NCI-H2171 treated with DMSO at 0.1 percent for 48 hours (cell line): ENCODE measurements at regions not wholly inside any gene's neighbourhood (a gene's known extent, or its start where the extent isn't known, plus 50 kb on each side); places are given as distances from the start of the nearest gene placed in this dataset.
"Not testable (repeated sequence)": the region's sequence is repeated elsewhere in the genome, so short reads cannot be mapped to it uniquely, and the experiment has no call there.

Experiments
- DNase-seq: peaks from one replicate; lab custom pipeline; 2025; lab: John Stamatoyannopoulos, UW

GRCh38 chr18:21928925-21929324, 188.3 kb downstream of the MIB1 start:
- no peak for DNase-seq

GRCh38 chr18:21930177-21930576, 189.6 kb downstream of the MIB1 start:
- no peak for DNase-seq

GRCh38 chr18:21933931-21934765, 193.6 kb downstream of the MIB1 start:
- no peak for DNase-seq

- no peak for DNase-seq
Measured at GRCh38 chr18:21934766-21935015, 194.1 kb downstream of the MIB1 start.

GRCh38 chr18:21943456-21943855, 202.9 kb downstream of the MIB1 start:
- DNase-seq = no peak

GRCh38 chr18:21949326-21950015, 208.9 kb downstream of the MIB1 start:
- no peak for DNase-seq

- peak; percentile 31 for DNase-seq
Measured at GRCh38 chr18:21955757-21956652, 213.4 kb upstream of the GATA6 start.

- DNase-seq = no peak
Measured at GRCh38 chr18:21958263-21958662, 211.1 kb upstream of the GATA6 start.

- no peak for DNase-seq
Measured at GRCh38 chr18:21958707-21959450, 210.5 kb upstream of the GATA6 start.

- no peak for DNase-seq
Measured at GRCh38 chr18:21960189-21960588, 209.2 kb upstream of the GATA6 start.

GRCh38 chr18:21963336-21963735, 206.1 kb upstream of the GATA6 start:
- no peak for DNase-seq

- DNase-seq = no peak
Measured at GRCh38 chr18:21968338-21968737, 201.1 kb upstream of the GATA6 start.

- DNase-seq = no peak
Measured at GRCh38 chr18:21972281-21972680, 197.1 kb upstream of the GATA6 start.

- DNase-seq = not testable (repeated sequence)
Measured at GRCh38 chr18:21975954-21976353, 193.4 kb upstream of the GATA6 start.

GRCh38 chr18:21978546-21979170, 190.7 kb upstream of the GATA6 start:
- DNase-seq = no peak

- DNase-seq = no peak
Measured at GRCh38 chr18:21979171-21979560, 190.2 kb upstream of the GATA6 start.

GRCh38 chr18:21979759-21980158, 189.6 kb upstream of the GATA6 start:
- no peak for DNase-seq

GRCh38 chr18:21980744-21981143, 188.6 kb upstream of the GATA6 start:
- DNase-seq = no peak

- not testable (repeated sequence) for DNase-seq
Measured at GRCh38 chr18:21981489-21981888, 187.9 kb upstream of the GATA6 start.

GRCh38 chr18:21991081-21991534, 178.3 kb upstream of the GATA6 start:
- no peak for DNase-seq

GRCh38 chr18:21991886-21992285, 177.5 kb upstream of the GATA6 start:
- DNase-seq = no peak
